ENCODE measurements at regions not wholly inside any gene's neighbourhood (a gene's known extent, or its start where the extent isn't known, plus 50 kb on each side); places are given as distances from the start of the nearest gene placed in this dataset.
"Not testable (repeated sequence)": the region's sequence is repeated elsewhere in the genome, so short reads cannot be mapped to it uniquely, and the experiment has no call there.

GRCh38 chr12:111247083-111247783 is 121.7 kb downstream of the PHETA1 start:
- DNase-seq = no peak

- DNase-seq = no peak
These were observed 122.4 kb downstream of the PHETA1 start for GRCh38 chr12:111246477-111247011.

GRCh38 chr12:111245701-111246476 is 123.0 kb downstream of the PHETA1 start:
- DNase-seq = no peak

- no peak for DNase-seq
These were observed 124.2 kb downstream of the PHETA1 start for GRCh38 chr12:111244673-111245072.

GRCh38 chr12:111242817-111243216 is 126.1 kb downstream of the PHETA1 start:
- not testable (repeated sequence) for DNase-seq

- no peak for DNase-seq
These were observed 126.7 kb downstream of the PHETA1 start for GRCh38 chr12:111242184-111242583.

GRCh38 chr12:111240374-111240773 is 128.5 kb downstream of the PHETA1 start:
- DNase-seq = no peak

GRCh38 chr12:111239235-111239634 is 129.7 kb downstream of the PHETA1 start:
- no peak for DNase-seq

GRCh38 chr12:111238075-111238734 is 130.7 kb downstream of the PHETA1 start:
- no peak for DNase-seq

GRCh38 chr12:111234491-111234890 is 134.4 kb downstream of the PHETA1 start:
- not testable (repeated sequence) for DNase-seq

- no peak for DNase-seq
These were observed 135.1 kb downstream of the PHETA1 start for GRCh38 chr12:111233786-111234185.

- DNase-seq = no peak
These were observed 138.2 kb downstream of the PHETA1 start for GRCh38 chr12:111230649-111231048.

GRCh38 chr12:111228916-111229666 is 139.8 kb downstream of the PHETA1 start:
- DNase-seq = no peak

- DNase-seq = no peak
These were observed 141.1 kb downstream of the PHETA1 start for GRCh38 chr12:111227476-111228420.

GRCh38 chr12:111226680-111227079 is 142.2 kb downstream of the PHETA1 start:
- no peak for DNase-seq

- no peak for DNase-seq
These were observed 143.6 kb downstream of the PHETA1 start for GRCh38 chr12:111225307-111225706.

- peak; percentile 32 for DNase-seq
These were observed 144.5 kb downstream of the PHETA1 start for GRCh38 chr12:111224186-111225066.

GRCh38 chr12:111222523-111222922 is 146.4 kb downstream of the PHETA1 start:
- DNase-seq = no peak

GRCh38 chr12:111222027-111222414 is 146.9 kb downstream of the PHETA1 start:
- DNase-seq = no peak

All from dermis blood vessel endothelial cell (primary cell).